Esophagus squamous epithelium (tissue), 4 donors: ENCODE measurements at regions not wholly inside any gene's neighbourhood (a gene's known extent, or its start where the extent isn't known, plus 50 kb on each side); places are given as distances from the start of the nearest gene placed in this dataset.

Experiments used
- CTCF ChIP-seq, 6 experiments: fragments of 450-650 bp in 4 of 6; fragments of 200-600 bp in 2 of 6; sonication (generic) in 2 of 6; IDR thresholded peaks; one replicate each; pipeline ENCODE4 v1.5.1; 2016 to 2019; ENCODE audit warnings: antibody characterized with exemption in 6 of 6, mild to moderate bottlenecking in 4 of 6, moderate library complexity in 4 of 6
- POLR2A ChIP-seq, 4 donors: fragments of 450-650 bp; IDR thresholded peaks; one replicate each; pipeline ENCODE4 v1.6.1; 2017; ENCODE audit warnings: antibody characterized with exemption in 4 of 4, mild to moderate bottlenecking in 4 of 4, moderate library complexity in 3 of 4

- TF ChIP-seq CTCF (IDR thresholded peaks at IDR 0.05) (no peak), POLR2A (IDR thresholded peaks at IDR 0.05) (no peak)
These were observed 198.4 kb downstream of the KLHL28 start for GRCh38 chr14:44763356-44763755.
